Epithelial cell of esophagus (primary cell): ENCODE measurements at regions not wholly inside any gene's neighbourhood (a gene's known extent, or its start where the extent isn't known, plus 50 kb on each side); places are given as distances from the start of the nearest gene placed in this dataset.
"Not testable (repeated sequence)": the region's sequence is repeated elsewhere in the genome, so short reads cannot be mapped to it uniquely, and the experiment has no call there.

Experiments
- DNase-seq: peaks from one replicate; pipeline ENCODE4 v3.0.0; 2010; ENCODE audit warnings: low read depth
- H3K4me3 ChIP-seq: 2 replicates; pipeline ENCODE4 v1.5.1; 2011; ENCODE audit warnings: mild to moderate bottlenecking, low read length, control low read depth
- CTCF ChIP-seq: IDR thresholded peaks from 2 replicates; pipeline ENCODE4 v1.5.1; 2011; ENCODE audit warnings: low read depth, mild to moderate bottlenecking, low read length, control low read depth, inconsistent platforms; ENCODE audit not compliant: insufficient read depth; ENCODE audit errors: missing control alignments

GRCh38 chr4:121616449-121616848 lies 80.3 kb downstream of the ANXA5 start:
- not testable (repeated sequence) for DNase-seq, H3K4me3 ChIP-seq

DNA sequence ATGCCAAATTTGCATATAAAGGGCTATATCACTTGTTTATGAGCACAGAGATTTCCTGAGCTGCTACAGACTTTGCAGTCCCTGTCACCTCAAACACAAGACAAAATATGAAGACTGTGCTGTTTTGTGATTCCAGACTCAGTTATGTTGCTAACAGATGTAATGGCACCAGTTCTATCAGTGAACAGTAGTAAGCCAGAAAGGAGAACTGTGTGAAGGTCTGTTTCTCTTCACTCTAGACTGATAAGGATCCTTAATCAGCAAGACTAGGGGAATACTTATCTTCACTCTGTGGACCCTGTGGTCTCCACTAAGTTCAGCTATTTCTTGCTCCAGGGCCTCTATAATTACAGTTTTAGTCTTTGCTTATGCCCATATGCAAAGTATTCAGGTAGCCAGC lies 82.7 kb downstream of the ANXA5 start:
- H3K4me3 ChIP-seq: no peak overlapping the region
- no peak for TF ChIP-seq CTCF
- no peak for DNase-seq

DNA sequence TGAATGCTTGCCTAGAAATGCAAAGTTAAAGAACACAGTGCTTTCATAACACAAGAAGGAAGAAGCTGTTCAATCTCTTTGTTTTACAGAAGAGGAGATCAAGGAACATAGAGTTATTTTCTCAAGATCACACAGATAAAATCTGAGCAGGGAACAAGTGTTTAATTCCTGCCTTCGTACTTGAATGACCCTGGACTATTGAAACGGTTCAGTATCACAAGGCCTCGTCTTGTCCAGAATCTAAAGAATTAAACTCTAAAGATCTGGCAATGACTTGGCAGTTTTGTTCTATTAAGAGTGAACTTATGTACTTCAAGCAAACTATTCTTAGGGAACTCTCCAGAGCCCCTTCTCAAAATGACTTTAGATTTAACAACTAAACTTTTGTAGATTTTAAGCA lies 97.7 kb downstream of the ANXA5 start:
- no peak for DNase-seq
- no peak overlapping the region for H3K4me3 ChIP-seq
- no peak for TF ChIP-seq CTCF

DNA sequence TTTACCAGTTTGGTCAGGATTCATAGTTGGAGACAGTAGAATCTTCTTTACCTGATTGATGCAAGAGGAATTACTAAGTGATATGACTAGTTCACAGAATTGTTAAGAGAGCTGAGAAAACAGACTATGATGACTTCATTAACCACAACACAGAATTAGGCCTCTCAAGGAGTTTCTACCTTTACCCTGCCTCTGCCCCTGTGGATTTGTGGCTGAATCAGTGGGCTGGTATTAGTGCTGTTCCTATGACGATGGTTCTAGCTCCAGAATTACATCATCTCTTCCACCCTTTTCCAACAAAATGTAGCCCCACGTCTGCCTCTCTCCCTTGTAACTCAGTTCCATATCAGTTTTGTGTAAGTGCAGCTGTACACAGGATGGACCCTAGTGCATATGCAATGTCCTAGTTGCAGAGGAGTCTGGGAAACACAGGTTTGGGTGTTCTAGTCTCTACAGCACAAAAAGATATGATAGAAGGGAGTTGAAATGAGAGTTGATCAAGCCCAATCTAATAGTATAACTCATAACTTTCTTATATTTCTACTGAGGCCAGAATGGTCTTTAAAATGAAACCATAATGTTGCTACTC lies 99.3 kb downstream of the ANXA5 start:
- peak; percentile 87 for DNase-seq
- TF ChIP-seq CTCF: no peak
- H3K4me3 ChIP-seq: no peak overlapping the region

DNA sequence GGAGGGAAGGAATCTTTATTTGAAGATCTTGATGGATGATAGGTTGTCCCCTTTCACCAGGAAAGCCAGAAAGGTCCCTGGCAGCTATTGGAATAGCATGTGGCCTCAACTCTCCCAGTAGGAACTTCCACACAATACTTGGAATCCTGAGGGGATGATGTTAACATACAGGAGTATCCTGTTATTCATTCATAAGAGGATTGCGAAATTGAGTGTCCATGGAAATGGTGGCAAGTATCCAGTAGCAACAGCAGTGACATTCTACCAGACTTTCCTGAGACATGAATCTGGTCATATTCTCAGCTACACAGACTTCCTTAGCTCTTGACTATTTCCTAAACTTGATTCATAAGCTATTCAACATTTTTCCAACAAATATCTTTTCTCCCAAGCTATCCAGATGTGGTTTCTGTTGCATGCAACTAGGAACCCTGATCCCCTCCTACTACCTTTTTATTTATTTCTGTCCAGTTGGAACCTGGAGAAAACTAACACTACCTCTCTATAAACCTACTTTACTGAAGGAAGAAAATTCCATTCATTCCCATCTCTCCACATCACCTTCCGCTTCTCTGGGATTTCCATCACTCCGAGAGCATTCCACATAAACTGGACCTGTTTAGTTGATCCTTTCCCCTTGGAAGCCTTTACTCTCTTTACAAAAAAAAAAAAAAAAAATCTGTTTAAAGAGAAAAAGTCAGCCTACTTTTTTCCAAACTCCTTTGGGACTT lies 101.8 kb downstream of the ANXA5 start:
- TF ChIP-seq CTCF: no peak
- no peak overlapping the region for H3K4me3 ChIP-seq
- DNase-seq: peak; percentile 65

GRCh38 chr4:121593760-121594159 lies 103.0 kb downstream of the ANXA5 start:
- no peak for DNase-seq
- no peak overlapping the region for H3K4me3 ChIP-seq
- no peak for TF ChIP-seq CTCF

GRCh38 chr4:121592257-121592656 lies 104.5 kb downstream of the ANXA5 start:
- H3K4me3 ChIP-seq, DNase-seq: not testable (repeated sequence)

DNA sequence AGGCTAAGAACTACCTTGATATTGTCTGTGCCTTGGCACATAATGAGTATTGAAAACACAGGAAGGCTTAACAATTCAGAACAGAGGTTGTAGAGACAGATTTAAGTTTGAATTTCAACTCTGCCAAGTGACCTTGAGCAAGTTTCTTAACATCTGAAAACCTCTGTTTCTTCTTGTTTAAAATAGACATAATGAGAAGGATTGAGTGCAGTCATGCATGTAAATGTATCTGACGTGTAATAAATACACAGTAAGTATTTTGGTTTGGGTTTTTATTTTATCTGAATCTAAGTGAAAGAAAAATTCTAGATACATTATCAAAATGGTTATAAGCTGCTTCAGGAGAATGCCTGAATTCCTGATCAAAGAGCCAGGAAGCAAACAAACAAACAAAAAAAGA lies 111.9 kb downstream of the ANXA5 start:
- TF ChIP-seq CTCF: no peak
- DNase-seq: no peak
- no peak overlapping the region for H3K4me3 ChIP-seq
